GM21528 (cell line): ENCODE measurements at regions not wholly inside any gene's neighbourhood (a gene's known extent, or its start where the extent isn't known, plus 50 kb on each side); places are given as distances from the start of the nearest gene placed in this dataset.
"Not testable (repeated sequence)": the region's sequence is repeated elsewhere in the genome, so short reads cannot be mapped to it uniquely, and the experiment has no call there.

Source experiments
- ATAC-seq: cut with Tn5 transposase; IDR thresholded peaks from one replicate; pipeline ENCODE4 v1.9.1; 2021; ENCODE audit warnings: mild to moderate bottlenecking, moderate library complexity; ENCODE audit not compliant: unreplicated experiment, low FRiP score

DNA sequence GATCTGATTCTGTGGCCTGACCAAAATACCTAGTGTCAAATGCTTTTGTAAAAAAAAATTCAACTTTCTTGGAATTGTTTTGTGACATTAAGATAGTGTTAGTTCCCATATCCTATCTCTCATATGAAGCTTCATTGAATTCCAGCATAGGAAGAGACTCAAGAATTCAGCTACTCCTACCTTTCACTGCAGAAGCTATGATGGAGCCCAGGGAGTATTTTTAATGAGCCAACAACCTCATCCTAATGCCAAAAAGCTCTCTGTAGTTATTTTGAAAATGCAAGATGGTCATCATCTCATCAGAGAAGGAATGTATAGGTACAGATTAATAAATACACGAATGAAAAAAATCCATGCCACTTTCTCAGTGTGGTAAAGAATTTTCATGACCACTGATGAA lies 431.2 kb upstream of the SGCG start:
- ATAC-seq, result no peak

DNA sequence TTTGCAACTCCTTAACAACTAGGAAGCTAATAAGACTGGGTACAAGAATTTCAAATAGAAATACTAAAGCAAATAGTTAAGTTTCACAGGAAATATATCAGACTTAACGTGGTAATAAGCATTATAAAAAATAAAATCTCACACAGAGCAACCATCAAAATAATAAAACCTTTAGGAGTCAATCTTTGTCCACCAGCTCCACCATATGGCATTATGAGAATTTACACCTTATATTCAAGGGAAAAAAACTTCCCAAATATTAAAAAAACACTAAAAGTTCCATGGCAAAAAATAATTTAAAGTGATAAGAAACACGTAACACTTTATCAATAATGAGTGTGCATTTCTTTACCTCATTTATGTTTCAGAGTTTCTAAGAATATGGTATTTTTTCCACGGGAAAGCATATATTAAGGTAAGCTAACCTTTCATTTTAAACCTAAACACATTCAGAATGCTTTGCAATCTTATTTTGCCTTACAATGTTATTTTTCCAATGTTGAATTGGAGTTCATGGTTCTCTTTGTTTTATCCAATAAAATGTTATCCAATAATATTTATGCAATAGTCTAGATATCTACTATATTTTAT lies 423.2 kb upstream of the SGCG start:
- ATAC-seq, result no peak

DNA sequence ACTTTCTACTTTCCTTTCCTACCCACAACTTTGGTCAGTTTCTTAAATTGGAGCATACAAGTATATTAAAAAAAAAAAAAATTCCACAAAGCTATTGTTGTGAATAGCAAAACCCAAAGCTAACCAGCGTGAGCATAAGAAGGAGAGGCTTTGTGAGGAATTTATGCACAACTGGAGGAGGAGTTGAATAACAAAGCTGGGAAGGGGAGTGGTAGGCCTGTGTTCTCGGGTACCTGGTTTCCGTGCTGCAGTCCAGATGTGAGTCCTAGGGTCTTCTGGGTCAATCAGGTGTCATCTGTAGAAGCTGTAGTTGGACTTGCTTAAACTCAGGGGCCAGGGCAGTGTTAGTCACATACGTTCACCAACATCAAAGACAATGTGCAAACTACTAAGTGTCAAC lies 422.5 kb upstream of the SGCG start:
- ATAC-seq, result no peak

DNA sequence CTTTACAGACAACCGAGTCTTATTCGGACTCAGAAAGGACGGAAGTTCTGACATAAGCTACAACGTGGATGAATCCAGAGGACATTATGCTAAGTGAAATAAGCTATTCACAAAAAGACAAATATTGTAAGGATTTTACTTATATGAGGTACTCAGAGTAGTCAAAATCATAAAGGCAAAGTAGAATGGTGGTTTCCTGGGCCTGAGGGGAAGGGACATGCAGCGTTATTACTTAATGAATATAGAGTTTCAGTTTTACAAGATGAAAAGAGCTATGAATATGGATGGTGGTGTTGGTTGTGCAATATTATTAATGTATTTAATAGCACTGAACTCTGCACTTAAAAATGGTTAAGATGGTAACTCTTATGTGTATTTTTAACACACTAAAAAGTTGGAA lies 419.1 kb upstream of the SGCG start:
- no peak for ATAC-seq

DNA sequence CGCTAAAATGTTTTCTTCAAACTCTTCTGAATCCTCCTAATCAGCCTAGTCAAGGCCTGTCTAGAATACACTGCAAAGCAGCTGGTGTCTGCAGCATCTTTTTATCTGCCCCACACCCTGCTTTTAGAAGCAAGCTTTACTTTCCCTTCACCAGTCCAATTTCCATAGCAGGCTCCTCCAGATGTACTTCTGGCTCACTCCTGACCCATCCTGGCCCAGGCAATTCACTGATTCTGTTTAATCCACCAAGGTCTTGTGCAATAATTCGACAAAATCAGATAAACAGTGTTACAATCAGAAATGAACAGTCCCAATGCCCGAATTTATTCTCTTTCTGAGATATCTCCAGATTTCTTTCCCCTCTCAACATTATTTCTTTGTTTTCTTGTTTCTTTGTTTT lies 415.2 kb upstream of the SGCG start:
- no peak for ATAC-seq

DNA sequence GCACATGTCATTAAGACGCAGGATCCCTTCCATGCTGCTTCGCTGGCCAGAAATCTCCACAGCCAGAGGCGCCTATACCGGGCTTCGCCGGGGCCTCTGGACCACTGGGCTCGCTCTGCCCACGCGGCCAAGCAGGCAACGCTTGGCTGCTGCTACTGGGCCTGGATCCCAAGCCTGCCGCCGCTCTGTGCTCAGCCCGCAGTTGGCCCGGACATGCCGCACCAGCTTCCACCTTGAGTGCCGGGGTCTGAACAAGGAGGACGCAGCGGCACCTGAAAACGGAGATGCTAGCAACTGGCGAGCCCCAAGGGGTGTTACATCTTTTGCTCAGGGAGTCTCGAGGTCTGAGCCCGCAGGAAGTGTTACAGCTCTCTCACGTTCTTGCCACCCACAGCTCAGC lies 409.9 kb upstream of the SGCG start:
- no peak for ATAC-seq

DNA sequence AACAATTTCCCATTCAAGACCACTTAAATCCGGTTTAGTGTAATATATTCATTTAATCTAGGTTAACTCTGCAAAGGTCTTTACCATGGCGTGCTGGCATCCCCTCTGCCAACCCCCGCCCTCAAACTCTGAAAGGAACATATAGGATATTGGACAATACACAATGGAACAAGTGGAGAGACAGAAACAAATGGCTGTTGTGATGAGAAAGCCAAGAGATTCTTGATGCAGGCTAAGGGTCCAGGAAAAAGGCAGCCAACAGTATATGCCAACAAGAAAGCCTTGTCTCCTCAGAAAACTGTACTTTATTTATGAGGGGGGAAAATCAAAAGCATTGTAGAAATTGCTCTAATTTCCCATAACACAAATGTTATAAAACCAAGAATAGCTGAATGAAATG lies 407.3 kb upstream of the SGCG start:
- ATAC-seq, result no peak

DNA sequence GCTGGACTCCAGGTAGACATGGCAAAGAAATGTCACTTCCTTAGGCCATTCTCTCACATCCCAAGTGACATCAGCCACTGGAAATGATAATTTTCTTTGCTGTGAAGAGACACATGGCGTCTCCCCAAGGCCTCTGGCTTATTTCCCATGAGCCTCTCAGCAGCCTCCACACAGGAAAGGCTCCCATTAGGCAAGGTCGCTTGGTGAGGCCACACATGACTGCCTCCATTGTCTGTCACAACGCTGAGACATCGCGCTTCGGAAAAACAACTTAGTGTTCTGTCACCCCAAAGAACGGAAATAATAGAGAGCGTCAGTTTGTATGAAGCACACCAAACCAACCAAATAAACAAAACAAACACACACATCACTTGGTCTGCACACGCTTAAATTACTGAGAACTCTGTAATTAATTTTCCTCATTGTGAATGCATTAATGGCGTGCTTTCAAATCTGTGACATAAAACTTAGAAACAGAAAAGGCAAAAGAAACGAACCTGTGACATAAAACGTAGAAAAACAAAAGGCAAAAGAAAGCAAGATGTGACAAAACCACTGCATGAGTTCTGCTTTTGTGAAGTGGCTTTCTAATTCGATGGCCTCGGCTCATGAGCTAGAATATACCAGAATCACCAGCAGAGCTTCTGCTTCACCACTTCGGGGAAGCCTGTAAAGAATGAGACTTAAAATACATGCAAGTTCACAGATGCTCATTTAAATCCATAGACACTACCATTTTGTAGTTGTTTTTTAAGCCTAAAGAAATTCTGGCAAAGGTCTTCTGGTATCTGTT lies 404.2 kb upstream of the SGCG start:
- no peak for ATAC-seq

DNA sequence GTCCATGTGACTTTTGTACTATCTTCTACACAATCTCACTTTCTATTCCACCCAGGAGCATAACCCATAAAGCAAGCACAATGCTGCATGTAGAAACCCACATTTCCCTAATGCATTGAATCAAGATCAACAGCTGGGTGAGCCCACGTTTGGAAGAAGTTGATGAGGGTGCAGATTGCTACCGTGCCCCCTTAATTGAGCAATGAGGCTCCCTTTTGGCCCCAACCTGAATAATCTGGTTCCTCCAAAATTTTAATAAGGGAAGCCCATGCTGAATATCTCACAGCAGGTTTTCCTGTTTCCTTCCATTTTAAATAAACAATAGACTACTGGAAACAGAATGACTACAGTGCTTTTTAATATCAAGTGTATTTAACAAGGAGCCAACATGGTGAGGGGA lies 403.6 kb upstream of the SGCG start:
- ATAC-seq, result no peak

DNA sequence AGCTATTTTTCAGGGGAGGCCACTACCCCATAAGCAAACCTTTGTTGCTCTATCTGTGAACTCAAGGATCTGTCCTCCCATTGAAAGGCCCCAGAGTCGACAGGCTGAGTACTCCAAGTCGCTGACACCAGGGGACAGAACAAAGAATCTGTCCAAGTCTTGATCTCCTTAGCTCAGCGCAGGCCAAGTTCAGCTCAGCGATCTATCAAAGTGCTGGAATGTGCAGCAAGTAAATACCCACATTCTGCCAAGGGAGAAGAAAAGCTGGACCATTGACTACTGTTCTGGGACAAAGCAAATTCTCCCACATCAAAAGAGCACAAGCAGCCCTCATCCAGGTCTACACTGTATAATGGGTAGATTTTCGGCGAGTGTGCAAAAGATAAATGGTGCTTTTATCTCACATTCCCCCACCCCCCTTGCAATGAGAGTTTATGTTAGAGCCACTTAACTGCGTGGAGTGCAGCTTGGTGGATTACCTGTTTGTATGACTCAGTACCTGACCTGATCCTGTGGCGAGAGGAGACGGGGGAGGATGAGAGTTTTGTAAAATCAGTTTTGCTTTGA lies 391.7 kb upstream of the SGCG start:
- no peak for ATAC-seq

DNA sequence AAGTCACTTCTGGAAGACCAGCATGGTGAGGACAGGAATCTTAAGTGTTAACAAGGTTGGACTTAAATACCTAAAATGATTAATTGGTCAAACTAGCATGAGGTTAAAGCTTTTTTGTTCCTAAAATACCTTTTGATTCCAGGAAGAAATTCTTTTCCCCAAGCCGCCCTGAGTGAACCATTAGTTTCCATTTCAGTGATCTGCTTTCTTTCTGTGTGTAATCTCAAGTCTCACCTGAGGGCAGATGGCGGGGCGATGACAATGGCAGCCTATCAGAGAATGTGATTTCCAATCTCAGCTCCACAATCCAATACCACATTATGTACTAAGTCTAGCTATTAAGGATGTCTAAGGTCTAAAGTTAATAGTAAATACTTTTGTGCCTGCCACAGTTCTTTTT lies 390.9 kb upstream of the SGCG start:
- ATAC-seq, result no peak

DNA sequence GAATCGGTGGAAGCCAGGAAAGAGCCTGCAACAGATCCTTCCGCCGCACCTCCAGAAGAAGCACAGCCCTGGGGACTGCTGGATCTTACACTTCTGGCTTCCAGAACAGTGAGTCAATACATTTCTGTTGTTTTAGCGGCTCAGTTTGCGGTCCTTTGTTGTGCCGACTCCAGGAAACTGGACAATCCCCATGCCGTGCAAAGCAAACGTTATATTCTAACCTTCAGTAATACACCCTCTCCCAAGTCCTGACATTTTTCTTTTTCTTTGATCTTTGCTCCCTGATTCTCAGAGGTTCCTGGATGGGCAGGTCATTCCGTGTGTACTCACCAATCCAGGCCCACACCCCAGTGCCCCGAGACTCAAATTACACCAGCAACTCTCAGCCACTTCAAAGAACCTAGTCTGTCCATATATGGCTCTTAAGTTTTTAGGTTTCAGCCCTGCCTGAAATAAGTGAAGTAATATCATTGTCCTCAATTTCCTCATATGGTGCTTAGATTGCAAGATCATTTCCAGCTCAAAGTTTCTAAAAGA lies 387.1 kb upstream of the SGCG start:
- no peak for ATAC-seq

DNA sequence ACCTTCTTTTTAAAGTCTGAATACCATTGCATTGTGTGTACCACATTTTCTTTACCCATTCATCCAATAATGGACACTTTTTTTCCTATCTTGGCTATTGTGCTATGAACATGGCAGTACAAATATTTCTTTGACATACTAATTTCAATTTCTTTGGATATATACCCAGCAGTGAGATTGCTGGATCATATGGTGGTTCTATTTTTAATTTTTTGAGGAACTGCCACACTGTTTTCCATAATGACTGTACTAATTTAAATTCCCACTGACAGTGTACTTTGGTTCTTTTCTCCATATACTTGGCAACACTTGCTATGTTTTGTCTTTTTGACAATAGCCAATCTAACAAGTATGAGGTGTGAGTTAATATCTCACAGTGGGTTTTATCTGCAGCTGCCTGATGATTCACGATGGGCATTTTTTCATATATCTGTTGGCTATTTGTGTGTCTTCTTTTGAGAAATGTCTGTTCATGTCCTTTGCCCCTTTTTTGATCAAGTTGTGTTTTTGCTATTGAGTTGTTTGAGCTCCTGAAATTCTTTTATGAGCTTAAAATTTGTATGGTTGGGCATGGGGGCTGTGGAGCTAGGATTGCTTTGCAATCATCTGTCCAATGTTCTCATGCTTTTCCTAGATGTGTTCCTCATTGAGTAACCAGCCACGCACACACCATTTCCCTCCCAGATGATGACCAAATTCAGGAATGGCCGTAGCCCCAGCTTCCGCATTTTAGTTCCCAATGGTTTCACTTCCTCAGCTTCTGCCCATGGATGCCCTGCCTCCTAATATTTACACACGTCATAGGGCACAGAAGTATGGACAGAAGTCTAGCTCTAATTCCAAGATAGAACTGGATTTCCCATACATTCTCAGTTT lies 380.0 kb upstream of the SGCG start:
- ATAC-seq, result no peak

DNA sequence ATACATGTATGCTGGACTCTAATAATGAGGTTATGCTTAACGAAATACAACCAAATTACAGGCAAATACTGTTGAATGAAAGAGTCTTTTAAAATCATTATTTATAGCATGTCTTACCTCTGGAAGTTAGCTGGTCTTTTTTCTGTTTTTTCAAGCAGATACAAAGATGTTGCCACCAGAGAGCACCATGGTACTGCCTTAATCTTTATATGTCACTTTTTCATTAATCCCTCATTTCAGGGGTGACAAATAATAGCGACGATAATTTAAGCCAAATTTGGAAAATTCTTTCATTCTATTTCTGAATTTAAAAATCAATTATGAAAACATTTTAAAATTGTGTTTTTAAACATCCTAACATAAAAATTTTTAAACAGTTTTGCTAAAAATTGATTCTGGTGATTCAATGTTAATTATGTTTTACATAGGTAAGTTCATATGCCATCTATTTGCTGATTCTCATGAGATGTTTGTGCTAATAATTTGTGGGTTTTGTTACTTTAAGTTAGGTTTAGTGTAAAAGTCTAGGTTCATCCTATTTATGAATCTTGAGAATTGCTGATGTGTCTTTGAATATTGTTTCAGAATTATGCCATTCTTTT lies 379.3 kb upstream of the SGCG start:
- ATAC-seq, result no peak

DNA sequence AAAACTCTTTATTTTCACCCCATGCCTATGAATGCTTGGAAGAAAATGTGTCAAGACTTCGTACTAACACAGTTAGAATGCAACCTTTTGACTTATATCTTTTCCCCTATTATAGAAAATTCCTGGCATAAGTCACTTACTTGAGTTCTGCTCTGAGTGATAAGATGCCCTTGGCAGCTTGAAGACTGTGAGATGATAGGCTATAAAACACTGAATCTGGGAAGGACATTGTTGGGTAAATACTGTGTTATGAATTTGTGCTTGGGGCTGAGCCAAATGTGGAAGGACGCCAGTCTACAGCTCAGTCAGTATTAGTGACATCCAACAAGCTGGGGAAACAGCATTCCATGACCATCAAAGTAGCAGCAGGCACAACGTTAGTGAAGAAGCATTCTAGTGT lies 368.0 kb upstream of the SGCG start:
- ATAC-seq, result no peak

DNA sequence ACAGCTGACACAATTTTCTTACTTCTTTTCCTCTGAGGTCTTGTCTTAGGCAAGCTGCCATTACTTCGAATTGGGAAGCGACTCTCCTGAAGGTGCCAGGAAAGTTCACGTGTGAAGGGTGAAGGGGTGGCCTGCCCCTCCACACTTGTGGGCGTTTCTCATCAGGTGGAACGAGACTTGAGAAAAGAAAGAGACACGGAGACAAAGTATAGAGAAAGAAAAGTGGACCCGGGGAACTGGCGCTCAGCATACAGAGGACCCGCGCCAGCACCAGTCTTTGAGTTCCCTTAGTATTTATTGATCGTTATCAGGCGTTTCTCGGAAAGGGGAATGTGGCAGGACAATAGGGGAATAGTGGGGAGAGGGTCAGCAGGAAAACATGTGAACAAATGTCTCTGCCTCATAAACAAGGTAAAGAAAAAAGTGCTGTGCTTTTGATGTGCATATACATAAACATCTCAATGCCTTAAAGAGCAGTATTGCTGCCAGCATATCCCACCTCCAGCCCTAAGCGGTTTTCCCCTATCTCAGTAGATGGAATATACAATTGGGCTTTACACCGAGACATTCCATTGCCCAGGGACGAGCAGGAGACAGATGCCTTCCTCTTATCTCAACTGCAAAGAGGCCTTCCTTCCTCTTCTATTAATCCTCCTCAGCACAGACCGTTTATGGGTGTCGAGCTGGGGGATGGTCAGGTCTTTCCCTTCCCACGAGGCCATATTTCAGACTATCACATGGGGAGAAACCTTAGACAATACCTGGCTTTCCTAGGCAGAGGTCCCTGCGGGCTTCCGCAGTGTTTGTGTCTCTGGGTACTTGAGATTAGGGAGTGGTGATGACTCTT lies 367.0 kb upstream of the SGCG start:
- not testable (repeated sequence) for ATAC-seq

DNA sequence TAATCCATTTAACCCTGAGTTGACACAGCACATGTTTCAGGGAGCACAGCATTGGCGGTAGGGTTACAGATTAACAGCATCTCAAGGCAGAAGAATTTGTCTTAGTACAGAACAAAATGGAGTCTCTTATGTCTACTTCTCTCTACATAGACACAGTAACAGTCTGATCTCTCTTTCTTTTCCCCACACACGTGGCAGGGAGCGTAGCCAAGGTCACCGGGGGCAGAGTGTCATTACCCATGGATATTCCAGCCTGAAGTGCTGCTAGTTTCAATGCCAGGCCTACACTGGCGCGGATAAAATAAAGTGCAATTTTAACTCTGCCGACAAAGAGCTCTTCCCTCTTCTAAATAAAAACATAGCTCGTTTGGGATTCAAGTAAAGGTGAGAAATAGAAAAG lies 366.3 kb upstream of the SGCG start:
- not testable (repeated sequence) for ATAC-seq

DNA sequence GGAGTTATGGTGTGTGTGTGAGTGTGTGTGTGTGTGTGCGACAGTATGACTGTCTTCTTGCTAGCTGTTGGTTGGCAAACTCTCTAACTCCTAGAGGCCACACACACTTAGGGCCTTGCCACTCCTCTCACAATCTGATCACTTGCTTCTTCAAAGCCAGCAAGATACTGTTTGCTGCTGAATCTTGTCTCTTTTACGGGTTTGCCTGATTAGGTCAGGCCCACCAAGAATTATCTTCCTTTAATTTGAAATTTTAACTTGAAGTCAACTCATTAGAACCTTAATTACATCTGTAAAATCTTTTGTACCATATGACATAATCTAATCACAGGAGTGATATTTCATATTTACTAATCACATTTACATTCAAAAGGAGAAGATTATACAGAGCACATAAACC lies 359.2 kb upstream of the SGCG start:
- no peak for ATAC-seq

DNA sequence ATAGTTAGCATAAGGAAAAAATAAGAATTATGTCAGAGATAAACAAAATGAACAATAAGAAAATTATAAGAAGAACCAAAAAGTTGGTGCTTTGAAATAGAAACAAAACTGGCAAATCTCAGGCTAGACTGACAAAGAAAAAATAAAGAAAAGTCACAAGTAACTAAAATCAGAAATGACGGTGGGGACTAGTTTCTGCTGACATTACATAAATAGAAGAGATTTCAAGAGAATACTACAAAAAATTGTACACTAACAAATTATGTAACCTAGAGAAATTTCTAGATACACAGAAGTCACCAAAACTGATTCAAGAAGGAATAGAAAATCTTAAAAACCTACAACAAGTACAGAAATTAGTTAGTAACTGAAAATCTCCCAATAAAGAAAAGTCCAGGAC lies 355.6 kb upstream of the SGCG start:
- no peak for ATAC-seq

DNA sequence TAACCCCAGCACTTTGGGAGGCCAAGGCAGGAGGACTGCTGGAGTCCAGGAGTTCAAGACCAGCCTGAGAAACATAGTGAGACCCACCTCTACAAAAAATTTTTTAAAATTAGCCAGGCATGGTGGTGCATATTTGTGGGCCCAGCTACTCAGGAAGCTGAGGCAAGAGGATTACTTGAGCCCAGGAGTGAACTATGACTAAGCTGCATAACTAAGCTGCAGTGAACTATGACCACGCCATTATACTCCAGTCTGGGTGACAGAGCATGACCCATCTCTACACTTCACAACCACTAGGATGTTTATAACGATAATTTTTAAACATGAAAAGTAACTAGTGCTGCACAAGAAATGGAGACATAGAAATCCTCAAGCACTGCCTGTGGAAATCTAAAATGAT lies 352.7 kb upstream of the SGCG start:
- no peak for ATAC-seq
